ENCODE measurements at regions not wholly inside any gene's neighbourhood (a gene's known extent, or its start where the extent isn't known, plus 50 kb on each side); places are given as distances from the start of the nearest gene placed in this dataset.
A peak's percentile ranks its signal among the peaks of the same experiment; 100 is the strongest.

DNA sequence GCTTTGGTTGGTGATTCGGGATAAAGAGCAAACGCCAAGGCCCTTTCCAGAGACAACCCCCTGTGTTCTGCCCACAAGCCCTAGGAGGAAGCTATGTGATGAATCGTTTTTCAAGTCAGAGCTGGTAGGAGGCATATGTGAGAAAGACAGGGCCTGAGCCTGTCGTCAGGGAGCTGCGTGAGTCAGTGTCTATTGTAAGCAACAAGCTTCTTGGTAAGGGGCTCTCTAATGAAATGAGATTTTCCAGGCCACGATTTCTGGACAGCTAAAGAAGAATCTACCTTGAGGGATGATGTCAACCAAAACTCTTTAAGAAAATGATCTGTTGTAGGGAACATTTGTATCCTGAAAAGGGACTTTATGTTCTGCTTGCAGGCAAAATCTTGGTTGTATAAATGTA lies 318.9 kb upstream of the IL12A start:
- no peak for FAIRE-seq

- no peak for FAIRE-seq
These were observed 315.6 kb upstream of the IL12A start for GRCh38 chr3:159672728-159673688.

DNA sequence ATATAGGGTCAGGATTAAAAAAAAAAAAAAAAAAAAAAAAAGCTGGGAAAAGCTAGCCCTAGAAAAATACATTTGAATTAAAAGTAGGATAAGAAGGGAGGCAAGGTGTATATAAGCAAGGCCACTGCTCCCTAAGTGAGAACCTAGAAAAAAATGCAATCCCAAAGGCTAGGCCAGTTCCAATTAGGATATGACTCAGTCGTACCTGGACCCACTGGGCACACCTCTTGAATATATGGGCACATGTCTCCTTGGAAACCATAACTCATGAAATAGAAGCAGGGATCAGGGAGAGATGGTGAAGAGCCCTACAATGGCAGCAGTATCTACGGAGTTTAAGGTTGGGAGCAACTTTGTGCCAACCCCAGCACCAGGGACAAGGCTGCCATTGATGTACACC lies 314.1 kb upstream of the IL12A start:
- no peak for FAIRE-seq

DNA sequence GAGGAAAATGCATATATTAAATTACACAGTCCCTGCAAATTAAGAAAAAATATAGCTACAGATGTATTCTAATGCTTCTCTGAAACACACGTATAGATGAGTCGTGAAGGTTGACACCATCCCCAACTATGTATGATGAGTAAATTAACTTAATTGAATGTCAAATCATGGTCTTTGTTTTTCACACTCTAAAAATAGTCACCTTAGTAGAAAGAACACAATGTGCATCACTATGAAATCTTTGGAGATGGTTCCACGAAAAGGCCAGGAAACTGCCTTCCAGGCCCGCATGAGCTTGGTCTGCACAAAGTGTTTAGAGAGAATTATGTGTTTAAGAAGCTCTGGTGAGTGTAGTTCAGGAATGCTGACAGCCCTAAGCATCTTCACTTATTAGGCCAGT lies 313.4 kb upstream of the IL12A start:
- FAIRE-seq = no peak

- no peak for FAIRE-seq
These were observed 308.7 kb upstream of the IL12A start for GRCh38 chr3:159679900-159680299.

DNA sequence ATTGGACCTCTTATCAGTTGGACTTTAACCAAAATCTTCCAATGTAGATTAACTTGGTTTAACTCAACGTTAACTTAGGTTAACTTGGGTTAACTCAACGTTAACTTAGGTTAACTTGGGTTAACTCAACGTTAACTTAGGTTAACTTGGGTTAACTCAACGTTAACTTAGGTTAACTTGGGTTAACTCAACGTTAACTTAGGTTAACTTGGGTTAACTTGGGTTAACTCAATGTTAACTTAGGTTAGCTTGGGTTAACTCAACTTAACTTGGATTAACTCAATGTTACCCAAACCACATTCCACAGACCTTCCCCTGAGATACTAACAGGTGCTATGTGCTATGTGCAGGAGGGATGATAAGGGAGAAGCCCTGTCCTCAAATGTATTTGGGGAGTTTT lies 306.9 kb upstream of the IL12A start:
- peak; percentile 87 for FAIRE-seq

- no peak for FAIRE-seq
These were observed 302.8 kb upstream of the IL12A start for GRCh38 chr3:159685801-159686200.

DNA sequence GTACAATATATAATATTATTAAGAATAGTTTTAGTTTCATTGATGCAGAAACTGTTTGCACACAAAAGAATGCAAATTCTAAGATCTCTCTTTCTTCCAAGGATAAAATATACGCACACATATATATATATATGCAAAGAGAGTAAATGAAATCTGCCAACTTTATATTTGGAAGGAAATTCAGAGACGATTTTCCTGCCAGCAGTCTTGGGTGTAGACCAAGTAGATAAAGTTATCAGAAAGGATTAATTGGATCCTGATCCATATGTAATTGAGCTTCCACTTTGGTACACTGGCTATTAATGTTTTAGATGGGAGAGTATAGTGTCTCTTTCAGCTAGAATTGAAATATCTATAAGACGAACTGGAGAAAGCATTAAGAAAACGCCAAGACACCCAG lies 295.4 kb upstream of the IL12A start:
- no peak for FAIRE-seq

DNA sequence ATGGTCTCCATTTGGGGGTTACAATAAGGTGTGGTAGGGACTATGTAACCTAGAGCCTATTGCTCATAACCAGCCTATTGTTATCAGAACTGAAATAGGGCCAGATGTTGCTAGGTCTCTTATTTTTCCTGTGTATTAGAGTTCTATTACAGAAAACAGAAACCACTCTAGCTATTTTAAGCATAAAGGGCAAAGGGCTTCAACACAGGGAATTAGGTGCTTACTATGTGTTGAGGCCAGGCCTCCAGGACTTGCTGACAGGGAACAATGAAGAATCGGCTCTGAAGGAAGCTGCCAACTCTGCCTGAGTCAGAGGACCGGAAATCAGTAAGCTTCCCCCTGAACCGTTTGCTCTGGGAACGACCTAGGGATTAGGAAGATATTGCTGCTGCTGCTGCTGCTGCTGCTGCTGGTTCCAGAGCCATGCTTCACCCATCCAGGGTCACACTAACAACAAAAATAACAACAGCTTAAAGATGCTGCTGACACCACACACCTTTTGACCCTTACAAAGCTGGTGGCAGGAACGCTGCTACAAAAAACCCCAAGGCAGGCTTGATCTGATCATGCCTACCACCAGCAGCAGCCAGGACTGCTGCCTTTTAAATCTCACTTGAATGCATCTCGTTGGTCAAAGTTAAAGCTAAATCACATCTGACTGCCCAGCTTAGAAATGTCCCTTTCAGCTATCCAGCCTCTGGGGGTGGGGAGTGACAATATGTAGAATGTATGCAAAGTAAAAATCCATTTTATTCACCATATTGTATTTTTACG lies 276.9 kb upstream of the IL12A start:
- FAIRE-seq = no peak

DNA sequence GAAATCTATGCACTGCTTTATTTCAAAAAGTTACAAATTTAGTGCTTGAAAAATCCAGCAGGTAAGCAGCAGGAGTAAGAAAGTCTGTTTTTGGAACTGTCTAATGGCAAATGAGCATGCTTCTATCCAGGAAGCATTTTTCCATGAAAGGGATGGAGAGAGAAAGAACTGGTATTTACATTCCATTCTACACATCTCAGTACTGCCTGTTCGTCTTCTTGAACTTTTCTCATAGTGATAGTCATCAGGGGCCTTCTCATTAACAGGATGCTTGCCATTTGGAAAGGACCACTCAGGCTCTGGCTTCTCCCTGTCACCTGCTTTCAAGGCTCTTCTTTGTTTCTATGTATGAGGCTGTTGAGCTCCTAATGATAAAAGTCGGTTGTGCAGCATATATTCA lies 267.3 kb upstream of the IL12A start:
- no peak for FAIRE-seq

GRCh38 chr3:159723295-159723694 lies 265.3 kb upstream of the IL12A start:
- FAIRE-seq = no peak

GRCh38 chr3:159724627-159725026 lies 264.0 kb upstream of the IL12A start:
- no peak for FAIRE-seq

- FAIRE-seq = no peak
These were observed 262.2 kb upstream of the IL12A start for GRCh38 chr3:159726231-159726964.

- FAIRE-seq = no peak
These were observed 261.1 kb upstream of the IL12A start for GRCh38 chr3:159727506-159727905.

GRCh38 chr3:159731254-159731653 lies 257.4 kb upstream of the IL12A start:
- FAIRE-seq = no peak

- FAIRE-seq = no peak
These were observed 256.2 kb upstream of the IL12A start for GRCh38 chr3:159732172-159733111.

GRCh38 chr3:159733194-159733860 lies 255.3 kb upstream of the IL12A start:
- FAIRE-seq = no peak

DNA sequence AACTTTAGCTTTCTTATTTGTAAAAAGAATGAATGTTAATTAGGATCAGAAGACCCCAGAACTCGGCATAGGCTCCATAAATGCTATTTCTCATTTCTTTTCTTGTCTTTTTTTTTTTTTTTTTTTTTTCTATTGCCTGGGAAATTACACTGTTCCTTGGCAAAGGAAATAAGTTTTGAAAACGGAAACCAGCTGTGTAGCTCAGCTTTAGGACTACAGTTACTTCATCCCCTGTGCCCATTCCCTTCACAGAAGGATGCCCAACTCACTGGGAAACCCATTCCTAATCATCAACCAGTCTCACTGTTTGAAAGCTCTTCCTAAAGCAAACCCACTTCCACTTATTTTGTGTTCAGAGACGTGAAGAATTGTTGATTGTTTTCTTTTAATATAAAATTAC lies 254.0 kb upstream of the IL12A start:
- no peak for FAIRE-seq

DNA sequence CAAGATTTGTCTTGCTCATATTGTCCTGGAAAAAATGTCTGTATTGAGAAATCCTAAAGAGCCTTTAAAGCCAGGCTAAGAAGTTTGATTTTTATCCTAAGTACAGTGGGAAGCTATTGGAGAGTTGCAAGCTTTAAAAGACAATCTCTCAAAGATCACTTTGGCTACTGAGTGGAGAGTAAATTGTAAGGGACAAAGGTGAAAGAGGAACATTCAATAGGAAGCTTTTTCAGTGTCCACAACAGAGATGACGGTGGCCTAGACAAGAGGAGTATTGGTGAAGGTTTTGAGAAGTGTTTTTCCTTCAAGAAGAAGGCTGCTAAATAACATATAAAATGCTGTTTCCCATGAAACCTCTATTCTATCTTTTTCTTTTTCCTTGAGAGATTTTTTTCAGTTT lies 249.5 kb upstream of the IL12A start:
- no peak for FAIRE-seq

DNA sequence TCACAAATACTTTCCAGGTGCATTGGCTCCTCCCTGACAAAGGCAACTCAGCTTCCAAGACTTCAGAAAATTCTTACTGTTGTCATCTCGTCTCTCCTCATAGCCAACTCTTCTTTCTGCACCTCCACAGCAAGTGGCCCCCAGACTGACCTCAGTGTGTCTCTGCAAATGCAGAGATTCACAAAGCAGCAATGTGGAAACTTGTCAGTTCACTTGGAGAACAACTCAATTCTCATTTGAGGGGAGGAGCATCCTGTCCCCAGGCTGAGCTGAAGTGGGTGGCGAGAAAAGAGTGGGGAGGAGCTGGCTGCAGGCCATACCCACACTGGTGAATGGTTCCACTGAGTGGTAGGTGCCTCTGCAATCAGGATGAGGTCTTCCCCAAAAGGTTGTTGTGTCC lies 248.7 kb upstream of the IL12A start:
- no peak for FAIRE-seq

GRCh38 chr3:159741281-159741680 lies 247.4 kb upstream of the IL12A start:
- FAIRE-seq = no peak

GRCh38 chr3:159748425-159748824 lies 240.2 kb upstream of the IL12A start:
- FAIRE-seq = no peak
